Pulmonary artery endothelial cell (primary cell): ENCODE measurements at regions not wholly inside any gene's neighbourhood (a gene's known extent, or its start where the extent isn't known, plus 50 kb on each side); places are given as distances from the start of the nearest gene placed in this dataset.
"Not testable (repeated sequence)": the region's sequence is repeated elsewhere in the genome, so short reads cannot be mapped to it uniquely, and the experiment has no call there.

ENCODE experiments used
- DNase-seq: peaks from one replicate; pipeline ENCODE4 v3.0.0-alpha.2; 2011; ENCODE audit warnings: low read depth, low spot score

- not testable (repeated sequence) for DNase-seq
Measured at GRCh38 chr6:49274809-49275769, 188.0 kb downstream of the MMUT start.

DNA sequence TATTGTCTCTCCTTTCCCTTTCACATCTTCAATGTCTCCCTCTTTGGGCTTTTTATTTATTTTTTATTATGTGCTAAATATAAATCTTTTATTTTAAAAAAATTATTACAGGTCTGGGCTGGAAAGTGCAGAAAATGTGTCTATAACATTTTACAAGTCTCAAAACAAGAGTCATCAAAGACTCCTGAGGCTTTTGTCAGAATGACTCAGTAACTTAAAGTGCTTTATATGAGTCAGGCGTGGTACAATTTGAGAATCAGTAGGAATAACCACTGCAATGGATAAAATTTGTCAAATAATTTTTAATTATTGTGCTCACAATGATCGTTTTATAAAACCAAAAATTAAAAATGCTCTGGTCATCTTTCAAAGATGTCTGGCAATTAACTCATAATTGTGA, 193.9 kb downstream of the MMUT start:
- DNase-seq, result no peak

GRCh38 chr6:49264909-49265308, 198.1 kb downstream of the MMUT start:
- DNase-seq, result no peak

GRCh38 chr6:49264496-49264895, 198.6 kb downstream of the MMUT start:
- no peak for DNase-seq

- DNase-seq, result no peak
Measured at GRCh38 chr6:49257549-49257948, 205.5 kb downstream of the MMUT start.

DNA sequence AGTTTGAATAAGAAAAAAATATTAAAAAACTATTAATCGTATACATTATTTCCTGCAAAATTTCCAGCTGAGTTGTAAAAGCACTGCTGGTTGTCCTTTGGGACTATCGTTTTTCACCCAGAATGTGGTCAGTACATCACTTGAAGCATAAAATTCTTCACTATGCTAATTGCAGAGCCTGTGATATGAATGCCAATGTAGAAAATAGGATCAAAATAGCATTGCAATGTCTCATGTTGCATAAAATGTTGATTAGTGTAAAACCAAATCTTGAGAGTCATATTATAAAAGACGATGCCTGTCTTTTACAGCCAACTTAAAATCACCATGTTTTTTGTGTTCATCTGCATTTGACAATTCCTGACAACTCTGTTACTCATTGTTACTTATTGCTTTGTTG, 207.7 kb downstream of the MMUT start:
- DNase-seq, result no peak

DNA sequence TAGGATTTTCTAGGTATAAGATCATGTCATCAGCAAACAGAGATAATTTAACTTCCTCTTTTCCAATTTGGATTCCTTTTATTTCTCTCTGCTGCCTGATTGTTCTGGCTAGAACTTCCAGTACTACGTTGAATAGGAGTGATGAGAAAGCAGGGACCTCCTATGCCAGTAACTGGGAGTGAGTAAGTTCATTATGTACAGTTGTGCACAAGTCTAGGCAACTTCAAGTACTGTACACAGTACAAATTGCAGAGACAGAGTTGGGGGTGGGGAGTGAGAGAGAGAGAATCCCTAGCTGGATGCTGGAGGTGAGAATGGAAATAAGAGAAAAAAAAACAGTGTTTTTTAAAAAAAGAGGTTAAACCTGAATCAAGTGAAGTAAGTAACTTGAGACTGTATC, 210.2 kb downstream of the MMUT start:
- no peak for DNase-seq

GRCh38 chr6:49233483-49233882, 229.6 kb downstream of the MMUT start:
- no peak for DNase-seq

- no peak for DNase-seq
Measured at GRCh38 chr6:49225471-49225870, 237.6 kb downstream of the MMUT start.

DNA sequence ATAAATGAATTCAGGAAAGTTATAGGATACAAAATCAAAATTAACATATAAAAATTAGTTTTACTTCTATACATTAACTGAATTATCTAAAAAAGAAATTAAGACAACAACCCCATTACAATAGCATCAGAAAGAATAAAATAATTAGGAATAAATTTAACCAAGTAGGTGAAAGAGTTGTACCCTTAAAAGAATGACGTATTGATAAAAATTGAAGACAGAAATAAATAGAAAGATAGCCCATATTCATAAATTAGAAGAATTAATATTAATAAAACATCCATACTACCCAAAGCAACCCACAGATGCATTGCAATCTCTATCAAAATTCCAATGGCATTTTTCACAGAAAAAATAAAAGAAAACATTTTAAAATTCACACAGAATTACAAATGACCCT, 242.8 kb downstream of the MMUT start:
- no peak for DNase-seq

DNA sequence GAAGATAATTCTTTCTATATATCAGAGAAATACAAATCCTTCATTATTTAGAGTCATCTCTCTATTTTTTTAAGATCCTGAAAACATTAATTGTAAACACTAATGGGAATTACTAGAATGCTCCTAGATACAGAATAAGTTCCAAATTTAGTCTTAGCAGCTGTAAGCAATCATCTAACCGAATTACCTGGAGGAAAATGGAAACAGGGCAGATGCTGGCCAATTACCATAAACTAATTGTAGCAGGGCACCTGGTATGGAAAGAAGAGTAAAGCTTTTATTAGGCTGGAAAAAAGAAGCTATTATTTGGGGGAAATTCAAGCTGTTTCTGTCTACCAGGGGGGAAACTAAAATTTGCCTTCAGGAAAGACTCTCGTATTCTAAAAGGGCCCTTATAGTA, 257.5 kb downstream of the MMUT start:
- DNase-seq, result no peak

- DNase-seq, result no peak
Measured at GRCh38 chr6:49202924-49203536, 260.0 kb downstream of the MMUT start.

DNA sequence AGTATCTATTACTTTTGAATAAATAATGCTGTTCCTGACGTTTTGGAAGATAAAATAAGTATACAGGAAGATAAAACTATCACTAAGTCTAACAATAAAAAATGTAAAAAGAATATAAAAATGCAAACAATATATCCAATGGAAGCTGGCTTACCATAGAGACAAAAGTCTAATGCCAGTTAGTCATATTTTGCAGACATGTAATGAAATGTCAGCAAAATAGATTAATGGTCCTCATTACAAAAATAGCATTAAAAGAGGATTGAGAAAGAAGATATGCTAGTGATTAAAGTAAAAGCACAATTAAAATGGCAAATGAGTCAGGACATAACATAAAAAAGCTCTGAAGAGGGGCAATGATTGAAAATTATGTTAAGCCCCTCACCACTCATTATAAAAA, 265.0 kb downstream of the MMUT start:
- DNase-seq, result no peak

GRCh38 chr6:49162379-49162778, 300.7 kb downstream of the MMUT start:
- not testable (repeated sequence) for DNase-seq

GRCh38 chr6:49155316-49155715, 307.7 kb downstream of the MMUT start:
- DNase-seq, result no peak

GRCh38 chr6:49151957-49152356, 311.1 kb downstream of the MMUT start:
- no peak for DNase-seq

- no peak for DNase-seq
Measured at GRCh38 chr6:49151461-49151860, 311.6 kb downstream of the MMUT start.

- no peak for DNase-seq
Measured at GRCh38 chr6:49151033-49151432, 312.0 kb downstream of the MMUT start.

DNA sequence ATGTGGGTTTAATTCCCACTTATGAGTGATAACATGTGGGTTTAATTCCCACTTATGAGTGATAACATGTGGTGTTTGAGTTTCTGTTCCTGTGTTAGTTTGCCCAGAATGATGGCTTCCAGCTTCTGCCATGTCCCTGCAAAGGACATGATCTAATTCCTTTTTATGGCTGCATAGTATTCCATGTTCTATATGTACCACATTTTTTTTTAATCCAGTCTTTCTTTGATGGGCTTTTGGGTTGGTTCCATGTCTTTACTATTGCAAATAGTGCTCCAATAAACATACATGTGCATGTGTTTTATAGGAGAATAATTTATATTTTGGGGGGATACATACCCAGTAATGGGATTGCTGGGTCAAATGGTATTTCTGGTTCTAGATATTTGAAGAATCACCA, 317.8 kb downstream of the MMUT start:
- no peak for DNase-seq

DNA sequence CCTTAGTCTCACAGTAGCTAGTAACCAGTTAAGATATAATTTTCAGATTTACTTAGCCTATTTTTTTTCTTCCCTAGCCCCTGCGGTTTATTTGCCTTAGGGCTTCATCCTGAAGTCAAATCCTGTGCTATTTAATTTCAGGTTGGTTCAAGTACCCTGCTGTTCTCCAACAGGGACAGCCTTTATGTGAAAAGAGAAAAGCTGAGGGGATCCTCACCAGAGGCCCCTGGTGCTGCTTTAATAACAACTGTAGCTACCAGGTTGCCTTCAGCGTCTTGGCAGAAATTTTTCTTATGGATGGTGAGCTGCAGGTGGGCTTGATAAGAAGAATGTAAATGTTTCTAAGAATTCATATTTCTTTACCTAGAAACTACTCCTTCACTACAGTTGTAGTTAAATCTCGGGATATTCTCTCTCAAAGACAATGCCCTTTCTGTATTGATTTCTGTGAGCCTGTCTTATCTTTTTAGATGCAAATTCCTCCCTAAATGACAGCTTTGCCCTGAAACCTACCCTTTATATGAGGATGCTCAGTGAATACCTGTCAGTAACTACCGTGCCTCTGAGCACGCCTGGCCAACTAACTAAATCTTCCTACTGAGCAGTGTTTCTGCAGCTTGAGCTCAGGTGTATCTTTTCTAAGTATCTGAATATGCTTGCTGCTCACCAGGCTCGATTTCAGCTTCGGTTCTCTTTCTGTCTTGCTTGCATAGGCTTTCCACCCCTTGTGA, 320.5 kb downstream of the MMUT start:
- DNase-seq, result no peak

DNA sequence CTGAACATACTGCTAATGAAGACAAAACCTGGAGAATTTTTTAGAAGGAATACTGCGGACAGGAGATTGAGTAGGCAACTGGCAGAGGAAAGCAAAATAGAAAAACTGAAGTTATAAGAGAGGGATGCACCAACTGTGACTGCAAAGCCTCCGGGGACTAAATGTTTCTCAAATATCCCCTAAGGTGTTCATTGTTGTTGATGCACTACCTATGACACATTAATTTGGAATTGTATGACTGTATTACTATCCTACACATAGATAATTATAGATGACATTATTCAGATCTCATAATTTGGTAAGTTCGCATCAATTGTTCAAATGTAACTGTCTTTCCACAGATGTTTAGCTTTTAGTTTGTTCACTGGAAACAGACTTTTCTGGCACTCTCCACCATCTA, 341.1 kb downstream of the MMUT start:
- DNase-seq, result no peak

- no peak for DNase-seq
Measured at GRCh38 chr6:49118478-49118877, 344.6 kb downstream of the MMUT start.
